Upper lobe of right lung (tissue), 1 donor: ENCODE measurements at regions not wholly inside any gene's neighbourhood (a gene's known extent, or its start where the extent isn't known, plus 50 kb on each side); places are given as distances from the start of the nearest gene placed in this dataset.
A peak's percentile ranks its signal among the peaks of the same experiment; 100 is the strongest.

Experiments used
- ATAC-seq: fragments of 200-7000 bp; cut with Tn5 transposase; one replicate; pipeline ENCODE4 v1.9.1; 2020; ENCODE audit warnings: mild to moderate bottlenecking, moderate library complexity
- DNase-seq: peaks from one replicate; pipeline ENCODE4 v3.0.0-alpha.2; 2020
- H3K27ac ChIP-seq: fragments of 200-600 bp; one replicate; pipeline ENCODE4 v1.8.0; 2022
- H3K27me3 ChIP-seq: fragments of 200-600 bp; one replicate; pipeline ENCODE4 v1.8.0; 2022; ENCODE audit warnings: mild to moderate bottlenecking
- H3K36me3 ChIP-seq: fragments of 200-600 bp; one replicate; pipeline ENCODE4 v1.8.0; 2022
- H3K4me1 ChIP-seq: fragments of 200-600 bp; one replicate; pipeline ENCODE4 v1.8.0; 2022
- H3K4me3 ChIP-seq: fragments of 200-600 bp; one replicate; pipeline ENCODE4 v1.8.0; 2022; ENCODE audit warnings: mild to moderate bottlenecking
- H3K9me3 ChIP-seq: fragments of 200-600 bp; one replicate; pipeline ENCODE4 v1.8.0; 2022
- CTCF ChIP-seq: fragments of 200-600 bp; IDR thresholded peaks from one replicate; pipeline ENCODE4 v1.8.0; 2022; ENCODE audit warnings: antibody characterized with exemption
- intact Hi-C: fragments of 100-400 bp; cut with DNase I; formaldehyde crosslinking; loops from one replicate; pipeline ENCODE4 v1.11.0; 2022
- donor health status: DM: no; HTN: yes; CAD: no; lungs with severe emphysema.

GRCh38 chr4:140271553-140271952 is 101.9 kb upstream of the SCOC start:
- ATAC-seq = no peak
- no peak for DNase-seq

GRCh38 chr4:140269369-140269768 is 104.1 kb upstream of the SCOC start:
- no peaks in the 10 kb centered on the region for H3K9me3 ChIP-seq
- TF ChIP-seq CTCF = no peak
- ATAC-seq (no peak), DNase-seq (no peak)
- H3K4me1 ChIP-seq = no peaks in the 10 kb centered on the region
- intact Hi-C loops = no loop called here
- no peaks in the 10 kb centered on the region for H3K27me3 ChIP-seq
- no peak overlapping the region for H3K27ac ChIP-seq
- H3K36me3 ChIP-seq = no peaks in the 10 kb centered on the region
- H3K4me3 ChIP-seq = no peak overlapping the region

More at GRCh38 chr4:140271553-140271952, 101.9 kb upstream of the SCOC start:
- no peaks in the 10 kb centered on the region for H3K36me3 ChIP-seq
- no peaks in the 10 kb centered on the region for H3K4me1 ChIP-seq
- H3K27ac ChIP-seq = no peak overlapping the region
- intact Hi-C loops = no loop called here
- H3K4me3 ChIP-seq = no peak overlapping the region
- no peaks in the 10 kb centered on the region for H3K9me3 ChIP-seq
- H3K27me3 ChIP-seq = no peaks in the 10 kb centered on the region
- TF ChIP-seq CTCF = no peak

GRCh38 chr4:140268186-140268841 is 105.1 kb upstream of the SCOC start:
- no peak for DNase-seq
- intact Hi-C loops = no loop called here

GRCh38 chr4:140267576-140267975 is 105.9 kb upstream of the SCOC start:
- H3K4me3 ChIP-seq = no peak overlapping the region
- no peaks in the 10 kb centered on the region for H3K27me3 ChIP-seq
- intact Hi-C loops = no loop called here
- no peak for TF ChIP-seq CTCF
- H3K36me3 ChIP-seq = no peaks in the 10 kb centered on the region
- no peaks in the 10 kb centered on the region for H3K4me1 ChIP-seq
- DNase-seq (no peak), ATAC-seq (peak; percentile 22)
- no peaks in the 10 kb centered on the region for H3K9me3 ChIP-seq
- no peak overlapping the region for H3K27ac ChIP-seq

More at GRCh38 chr4:140268186-140268841, 105.1 kb upstream of the SCOC start:
- Histone ChIP-seq H3K27me3 (no peaks in the 10 kb centered on the region), H3K4me3 (no peak overlapping the region), H3K36me3 (no peaks in the 10 kb centered on the region), H3K27ac (no peak overlapping the region), H3K9me3 (no peaks in the 10 kb centered on the region), H3K4me1 (no peaks in the 10 kb centered on the region)
- no peak for TF ChIP-seq CTCF
- ATAC-seq = no peak

GRCh38 chr4:140266958-140267568 is 106.4 kb upstream of the SCOC start:
- intact Hi-C loops = no loop called here
- DNase-seq (no peak), ATAC-seq (no peak)
- Histone ChIP-seq H3K27ac (no peak overlapping the region), H3K9me3 (no peaks in the 10 kb centered on the region), H3K4me3 (no peak overlapping the region), H3K27me3 (no peaks in the 10 kb centered on the region), H3K4me1 (no peaks in the 10 kb centered on the region), H3K36me3 (no peaks in the 10 kb centered on the region)
- no peak for TF ChIP-seq CTCF
